NB4 (cell line): ENCODE measurements at regions not wholly inside any gene's neighbourhood (a gene's known extent, or its start where the extent isn't known, plus 50 kb on each side); places are given as distances from the start of the nearest gene placed in this dataset.

ENCODE experiments used
- DNase-seq: peaks from one replicate; pipeline ENCODE4 v3.0.0; 2010; ENCODE audit warnings: low read depth
- H3K4me3 ChIP-seq: one replicate; pipeline ENCODE4 v1.5.1; 2011; ENCODE audit warnings: mild to moderate bottlenecking, low read depth, low read length, moderate library complexity
- CTCF ChIP-seq: IDR thresholded peaks from one replicate; pipeline ENCODE4 v1.5.1; 2012; ENCODE audit warnings: low read depth, low read length
- MAX ChIP-seq: IDR thresholded peaks from 2 replicates; pipeline ENCODE4 v1.6.1; 2011; ENCODE audit warnings: low read depth, low read length
- MYC ChIP-seq: IDR thresholded peaks from 2 replicates; pipeline ENCODE4 v1.6.1; 2011; ENCODE audit warnings: low read depth, low read length
- POLR2A ChIP-seq: IDR thresholded peaks from 2 replicates; pipeline ENCODE4 v1.6.1; 2011; ENCODE audit warnings: mild to moderate bottlenecking; ENCODE audit not compliant: insufficient read length; ENCODE audit errors: extremely low read depth

GRCh38 chr13:97798836-97799235, 154.6 kb upstream of the IPO5 start:
- no peak for DNase-seq
- TF ChIP-seq MAX, result no peak
- no peak for TF ChIP-seq POLR2A
- TF ChIP-seq MYC, result no peak

GRCh38 chr13:97802213-97802612, 151.3 kb upstream of the IPO5 start:
- no peak overlapping the region for H3K4me3 ChIP-seq
- no peak for DNase-seq
- TF ChIP-seq CTCF (no peak), MAX (no peak), MYC (no peak), POLR2A (no peak)

More at GRCh38 chr13:97798836-97799235, 154.6 kb upstream of the IPO5 start:
- no peak overlapping the region for H3K4me3 ChIP-seq

- TF ChIP-seq MAX, result no peak
- TF ChIP-seq POLR2A, result no peak
- no peak for TF ChIP-seq MYC
- no peak for TF ChIP-seq CTCF
- H3K4me3 ChIP-seq, result no peak overlapping the region
- DNase-seq, result no peak
Measured at GRCh38 chr13:97809576-97809975, 143.9 kb upstream of the IPO5 start.

- no peak overlapping the region for H3K4me3 ChIP-seq
- no peak for TF ChIP-seq POLR2A
- peak; percentile 35 for TF ChIP-seq CTCF
- peak; percentile 10 for DNase-seq
Measured at GRCh38 chr13:97810152-97810551, 143.3 kb upstream of the IPO5 start.

GRCh38 chr13:97822377-97822776, 131.1 kb upstream of the IPO5 start:
- no peak for DNase-seq
- TF ChIP-seq CTCF (no peak), MYC (no peak), POLR2A (no peak), MAX (no peak)
- no peak overlapping the region for H3K4me3 ChIP-seq

GRCh38 chr13:97826421-97827012, 127.0 kb upstream of the IPO5 start:
- TF ChIP-seq MAX, result no peak
- TF ChIP-seq MYC, result no peak
- TF ChIP-seq POLR2A, result no peak
- no peak for TF ChIP-seq CTCF

More at GRCh38 chr13:97826421-97827012, 127.0 kb upstream of the IPO5 start:
- no peak for DNase-seq
- no peak overlapping the region for H3K4me3 ChIP-seq
